ENCODE measurements at regions not wholly inside any gene's neighbourhood (a gene's known extent, or its start where the extent isn't known, plus 50 kb on each side); places are given as distances from the start of the nearest gene placed in this dataset.
"Not testable (repeated sequence)": the region's sequence is repeated elsewhere in the genome, so short reads cannot be mapped to it uniquely, and the experiment has no call there.

- DNase-seq, result no peak
Measured at GRCh38 chr6:170040115-170040500, 250.8 kb downstream of the DLL1 start.

- no peak for DNase-seq
Measured at GRCh38 chr6:170039156-170040114, 251.4 kb downstream of the DLL1 start.

GRCh38 chr6:170038708-170039107 lies 252.2 kb downstream of the DLL1 start:
- DNase-seq, result no peak

- DNase-seq, result no peak
Measured at GRCh38 chr6:170038251-170038650, 252.6 kb downstream of the DLL1 start.

GRCh38 chr6:170037541-170038250 lies 253.2 kb downstream of the DLL1 start:
- DNase-seq, result no peak

- DNase-seq, result no peak
Measured at GRCh38 chr6:170036916-170037315, 254.0 kb downstream of the DLL1 start.

- DNase-seq, result not testable (repeated sequence)
Measured at GRCh38 chr6:170036367-170036766, 254.5 kb downstream of the DLL1 start.

GRCh38 chr6:170035901-170036304 lies 255.0 kb downstream of the DLL1 start:
- no peak for DNase-seq

- DNase-seq, result no peak
Measured at GRCh38 chr6:170035044-170035443, 255.8 kb downstream of the DLL1 start.

- DNase-seq, result no peak
Measured at GRCh38 chr6:170034294-170034693, 256.6 kb downstream of the DLL1 start.

- DNase-seq, result no peak
Measured at GRCh38 chr6:170033666-170034065, 257.2 kb downstream of the DLL1 start.

- DNase-seq, result no peak
Measured at GRCh38 chr6:170032706-170033309, 258.1 kb downstream of the DLL1 start.

GRCh38 chr6:170032197-170032596 lies 258.7 kb downstream of the DLL1 start:
- no peak for DNase-seq

- DNase-seq, result no peak
Measured at GRCh38 chr6:170031684-170032121, 259.2 kb downstream of the DLL1 start.

GRCh38 chr6:170030821-170031471 lies 259.9 kb downstream of the DLL1 start:
- DNase-seq, result no peak

- DNase-seq, result no peak
Measured at GRCh38 chr6:170030284-170030815, 260.5 kb downstream of the DLL1 start.

GRCh38 chr6:170029416-170030283 lies 261.2 kb downstream of the DLL1 start:
- no peak for DNase-seq

GRCh38 chr6:170028629-170029345 lies 262.1 kb downstream of the DLL1 start:
- no peak for DNase-seq

GRCh38 chr6:170027647-170028043 lies 263.2 kb downstream of the DLL1 start:
- DNase-seq, result no peak

- DNase-seq, result no peak
Measured at GRCh38 chr6:170026751-170027646, 263.9 kb downstream of the DLL1 start.

Data from stimulated activated naive CD4-positive, alpha-beta T cell (primary cell).